IMR-90 (cell line): ENCODE measurements at regions not wholly inside any gene's neighbourhood (a gene's known extent, or its start where the extent isn't known, plus 50 kb on each side); places are given as distances from the start of the nearest gene placed in this dataset.

Source experiments
- ATAC-seq: fragments of 200-7000 bp; cut with Tn5 transposase; 2 replicates; pipeline ENCODE4 v1.9.1; 2020; ENCODE audit warnings: low read depth, mild to moderate bottlenecking, moderate library complexity
- BruUV-seq: library from RNA; stranded (reverse); fragments of 400-500 nt; replicated peaks from 2 replicates; lab custom pipeline; 2021; lab: Mats Ljungman, UMichigan
- CTCF ChIA-PET: fragments of 300-600 bp; formaldehyde crosslinking; extraction: SDS; loops from one replicate; lab custom pipeline; 2021; ENCODE audit warnings: antibody characterized with exemption; lab: Yijun Ruan, JAX
- POLR2A ChIA-PET: fragments of 300-600 bp; sonication (Branson Sonifier 250); formaldehyde crosslinking; loops from one replicate; lab custom pipeline; 2022; ENCODE audit warnings: antibody characterized with exemption; ENCODE audit not compliant: unreplicated experiment; lab: Charles Lee
- DNase-seq: peaks from one replicate; pipeline ENCODE4 v3.0.0; 2013
- H2AFZ ChIP-seq: replicated peaks from 2 replicates; pipeline ENCODE3; 2013; ENCODE audit warnings: low read length, mild to moderate bottlenecking; ENCODE audit not compliant: poor library complexity
- H2AK5ac ChIP-seq: 2 replicates; pipeline ENCODE4 v1.6.1; 2013; ENCODE audit warnings: low read depth, low read length, inconsistent platforms
- H2AK9ac ChIP-seq: replicated peaks from 2 replicates; pipeline ENCODE3; 2013; ENCODE audit warnings: mild to moderate bottlenecking, low read depth, low read length, moderate library complexity; ENCODE audit not compliant: poor library complexity
- H2BK120ac ChIP-seq: 2 replicates; pipeline ENCODE4 v1.6.1; 2013; ENCODE audit warnings: low read depth, low read length, inconsistent platforms
- H2BK15ac ChIP-seq: 3 replicates; pipeline ENCODE4 v1.6.1; 2013; ENCODE audit warnings: low read depth, low read length, inconsistent platforms
- H2BK20ac ChIP-seq: 2 replicates; pipeline ENCODE4 v1.6.1; 2013; ENCODE audit warnings: low read depth, mild to moderate bottlenecking, inconsistent platforms, low read length, moderate library complexity
- H2BK5ac ChIP-seq: 2 replicates; pipeline ENCODE4 v1.6.1; 2013; ENCODE audit warnings: mild to moderate bottlenecking, low read depth, low read length, inconsistent platforms; ENCODE audit not compliant: poor library complexity, severe bottlenecking
- H3K14ac ChIP-seq: replicated peaks from 2 replicates; pipeline ENCODE4 v1.6.1; 2013; ENCODE audit warnings: low read depth, low read length, inconsistent platforms
- H3K18ac ChIP-seq: 2 replicates; pipeline ENCODE4 v1.6.1; 2013; ENCODE audit warnings: low read depth, low read length, control low read depth
- H3K23ac ChIP-seq: 2 replicates; pipeline ENCODE4 v1.6.1; 2013; ENCODE audit warnings: low read depth, low read length, inconsistent platforms
- H3K27ac ChIP-seq: 2 replicates; pipeline ENCODE4 v1.5.1; 2013; ENCODE audit warnings: mild to moderate bottlenecking, control low read depth, low read length; ENCODE audit not compliant: insufficient read depth
- H3K27me3 ChIP-seq: 2 replicates; pipeline ENCODE4 v1.6.1; 2013; ENCODE audit warnings: low read length; ENCODE audit not compliant: control insufficient read depth, insufficient read depth
- H3K36me3 ChIP-seq: 2 replicates; pipeline ENCODE4 v1.6.1; 2013; ENCODE audit warnings: low read length, mixed read lengths; ENCODE audit not compliant: control insufficient read depth, insufficient read depth
- H3K4ac ChIP-seq: 2 replicates; pipeline ENCODE4 v1.6.1; 2013; ENCODE audit warnings: low read depth, low read length, inconsistent platforms
- H3K4me1 ChIP-seq: 2 replicates; pipeline ENCODE4 v1.6.1; 2013; ENCODE audit warnings: low read length, mixed read lengths; ENCODE audit not compliant: control insufficient read depth, insufficient read depth
- H3K4me2 ChIP-seq: 2 replicates; pipeline ENCODE4 v1.6.1; 2013; ENCODE audit warnings: low read depth, mild to moderate bottlenecking, control low read depth, low read length, moderate library complexity
- H3K4me3 ChIP-seq: 2 replicates; pipeline ENCODE4 v1.5.1; 2013; ENCODE audit warnings: low read depth, mild to moderate bottlenecking, control low read depth, low read length, moderate library complexity; ENCODE audit not compliant: insufficient read depth
- H3K56ac ChIP-seq: 2 replicates; pipeline ENCODE4 v1.6.1; 2013; ENCODE audit warnings: low read length, inconsistent platforms; ENCODE audit not compliant: insufficient read depth; ENCODE audit errors: extremely low read depth
- H3K79me1 ChIP-seq, 2 experiments: 2 replicates each; pipeline ENCODE4 v1.6.1; 2013; ENCODE audit warnings: low read length in 2 of 2, inconsistent platforms in 1 of 2, low read depth in 1 of 2
- H3K9ac ChIP-seq: 2 replicates; pipeline ENCODE4 v1.6.1; 2013; ENCODE audit warnings: low read depth, low read length, control low read depth
- H3K9me1 ChIP-seq: 2 replicates; pipeline ENCODE4 v1.6.1; 2013; ENCODE audit warnings: low read length, inconsistent platforms; ENCODE audit not compliant: insufficient read depth
- H3K9me3 ChIP-seq: 2 replicates; pipeline ENCODE4 v1.6.1; 2013; ENCODE audit warnings: low read length; ENCODE audit not compliant: control insufficient read depth, insufficient read depth
- H4K20me1 ChIP-seq: 2 replicates; pipeline ENCODE4 v1.6.1; 2013; ENCODE audit warnings: low read length, inconsistent platforms; ENCODE audit not compliant: insufficient read depth
- H4K5ac ChIP-seq: 2 replicates; pipeline ENCODE4 v1.6.1; 2013; ENCODE audit warnings: mild to moderate bottlenecking, low read depth, low read length, control low read depth
- H4K8ac ChIP-seq, 2 experiments: 2 replicates each; pipeline ENCODE4 v1.6.1; 2013; ENCODE audit warnings: low read depth in 2 of 2, low read length in 2 of 2, control low read depth in 1 of 2, inconsistent platforms in 1 of 2
- H4K91ac ChIP-seq: 2 replicates; pipeline ENCODE4 v1.6.1; 2013; ENCODE audit warnings: low read depth, low read length, inconsistent platforms; ENCODE audit not compliant: insufficient read depth
- BHLHE40 ChIP-seq: fragments of 150-350 bp; IDR thresholded peaks from 2 replicates; pipeline ENCODE4 v1.6.1; 2016; ENCODE audit warnings: mild to moderate bottlenecking, low read depth, low read length
- CEBPB ChIP-seq: IDR thresholded peaks from 2 replicates; pipeline ENCODE4 v1.6.1; 2012; ENCODE audit warnings: low read depth, low read length, improper control_type of control experiment
- CHD1 ChIP-seq: IDR thresholded peaks from 2 replicates; pipeline ENCODE4 v1.6.1; 2012; ENCODE audit warnings: low read depth, low read length, improper control_type of control experiment
- CTCF ChIP-seq: conservative IDR thresholded peaks from 2 replicates; pipeline ENCODE4 v1.5.1; 2012; ENCODE audit warnings: mild to moderate bottlenecking, low read depth, low read length, improper control_type of control experiment
- FOS ChIP-seq: fragments of 150-350 bp; IDR thresholded peaks from 2 replicates; pipeline ENCODE4 v1.6.1; 2016; ENCODE audit warnings: low read depth, low read length
- MAFK ChIP-seq: IDR thresholded peaks from 2 replicates; pipeline ENCODE4 v1.6.1; 2012; ENCODE audit warnings: low read depth, low read length, improper control_type of control experiment
- MAZ ChIP-seq: IDR thresholded peaks from 2 replicates; pipeline ENCODE4 v1.6.1; 2012; ENCODE audit warnings: low read depth, mild to moderate bottlenecking, low read length, improper control_type of control experiment, moderate library complexity, borderline replicate concordance
- NFE2L2 ChIP-seq: fragments of 150-350 bp; IDR thresholded peaks from 2 replicates; pipeline ENCODE4 v1.6.1; 2016; ENCODE audit warnings: low read depth, mild to moderate bottlenecking, low read length
- POLR2A ChIP-seq: IDR thresholded peaks from 2 replicates; pipeline ENCODE4 v1.6.1; 2012; ENCODE audit warnings: mild to moderate bottlenecking, low read depth, low read length
- RAD21 ChIP-seq: IDR thresholded peaks from 2 replicates; pipeline ENCODE4 v1.6.1; 2012; ENCODE audit warnings: low read length, improper control_type of control experiment
- RCOR1 ChIP-seq: IDR thresholded peaks from 2 replicates; pipeline ENCODE4 v1.6.1; 2012; ENCODE audit warnings: mild to moderate bottlenecking, low read length, improper control_type of control experiment; ENCODE audit not compliant: insufficient replicate concordance
- RFX5 ChIP-seq: IDR thresholded peaks from 2 replicates; pipeline ENCODE4 v1.8.0; 2012; ENCODE audit warnings: low read depth, mild to moderate bottlenecking, low read length, moderate library complexity
- WGBS, 2 experiments: methylation state at CpG; one replicate each; pipeline versions ENCODE4 v1.1.5 to v1.1.7; 2013; ENCODE audit warnings: missing lambda C conversion rate in 2 of 2; ENCODE audit not compliant: insufficient read length in 1 of 2; ENCODE audit errors: extremely low coverage in 2 of 2; 5-methylcytosine and 5-hydroxymethylcytosine counted together
- dilution Hi-C: fragments of 300-500 bp; cut with HindIII; formaldehyde crosslinking; loops from one replicate; pipeline ENCODE4 v1.14.3; 2018; ENCODE audit warnings: low sequenced_read_pairs; ENCODE audit not compliant: unreplicated experiment
- in situ Hi-C: fragments of 300-500 bp; cut with MboI; formaldehyde crosslinking; loops from 3 replicates; pipeline ENCODE4 v1.14.3; 2019; ENCODE audit warnings: low sequenced_read_pairs, inconsistent platforms, mixed read lengths
- intact Hi-C: fragments of 100-400 bp; cut with micrococcal nuclease; formaldehyde crosslinking; loops from 2 replicates; pipeline ENCODE4 v1.10.0; 2022
- TF ChIP-seq, protein P1 (sequence below): fragments of 150-350 bp; IDR thresholded peaks from 2 replicates; pipeline ENCODE4 v1.6.1; 2016; ENCODE audit warnings: low read depth, mild to moderate bottlenecking, low read length, moderate library complexity, borderline replicate concordance
- TF ChIP-seq, protein P2 (sequence below): fragments of 150-350 bp; IDR thresholded peaks from 2 replicates; pipeline ENCODE4 v1.6.1; 2017; ENCODE audit warnings: mild to moderate bottlenecking, antibody characterized with exemption, low read length, low read depth

- Histone ChIP-seq H3K18ac (no peak overlapping the region; the same call in 1 of the 2 replicates), H3K36me3 (no peaks in the 10 kb centered on the region), H3K9me1 (no peaks in the 10 kb centered on the region; the same call in 1 of the 2 replicates), H2AK9ac (no peak overlapping the region), H3K27ac (no peak overlapping the region), H2BK20ac (peak overlapping the region; percentile 27; the same call in 1 of the 2 replicates), H3K9me3 (no peaks in the 10 kb centered on the region), H3K79me1 (no peaks in the 10 kb centered on the region), H2BK5ac (no peak overlapping the region), H4K20me1 (no peaks in the 10 kb centered on the region), H2AFZ (no peak overlapping the region), H3K4me3 (no peak overlapping the region), H3K4me1 (peaks cover 16% of the 10 kb centered on the region), H2BK120ac (0 out of 2 replicates have a peak overlapping the region, but pooled peaks have one; percentile 35), H2AK5ac (no peak overlapping the region), H3K14ac (no peak overlapping the region), H3K56ac (no peak overlapping the region), H3K9ac (no peak overlapping the region), H2BK15ac (0 out of 3 replicates have a peak overlapping the region, but pooled peaks have one; percentile 33), H3K4ac (no peak overlapping the region), H3K23ac (no peak overlapping the region), H3K27me3 (no peaks in the 10 kb centered on the region), H4K5ac (no peak overlapping the region), H3K4me2 (no peak overlapping the region), H4K8ac (no peak overlapping the region), H4K91ac (no peak overlapping the region)
- WGBS, 2 experiments, result no CpG with 5 or more reads among the region's 1 CpG
- in situ Hi-C loops (no loop called here), intact Hi-C loops (no loop called here), dilution Hi-C loops (no loop called here)
- no TSS peak for BruUV-seq
- DNase-seq (no peak), ATAC-seq (no peak)
- ChIA-PET POLR2A (no interaction called here), CTCF (no interaction called here)
- TF ChIP-seq RFX5, result no peak
- no peak for TF ChIP-seq POLR2A
- TF ChIP-seq CTCF, result no peak
- TF ChIP-seq MAZ, result no peak
- no peak for TF ChIP-seq RAD21
- TF ChIP-seq CHD1, result no peak
- TF ChIP-seq FOS, result no peak
- TF ChIP-seq, protein P1, sequence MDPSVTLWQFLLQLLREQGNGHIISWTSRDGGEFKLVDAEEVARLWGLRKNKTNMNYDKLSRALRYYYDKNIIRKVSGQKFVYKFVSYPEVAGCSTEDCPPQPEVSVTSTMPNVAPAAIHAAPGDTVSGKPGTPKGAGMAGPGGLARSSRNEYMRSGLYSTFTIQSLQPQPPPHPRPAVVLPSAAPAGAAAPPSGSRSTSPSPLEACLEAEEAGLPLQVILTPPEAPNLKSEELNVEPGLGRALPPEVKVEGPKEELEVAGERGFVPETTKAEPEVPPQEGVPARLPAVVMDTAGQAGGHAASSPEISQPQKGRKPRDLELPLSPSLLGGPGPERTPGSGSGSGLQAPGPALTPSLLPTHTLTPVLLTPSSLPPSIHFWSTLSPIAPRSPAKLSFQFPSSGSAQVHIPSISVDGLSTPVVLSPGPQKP, result no peak
- TF ChIP-seq BHLHE40, result no peak
- no peak for TF ChIP-seq NFE2L2
- no peak for TF ChIP-seq RCOR1
- TF ChIP-seq, protein P2, sequence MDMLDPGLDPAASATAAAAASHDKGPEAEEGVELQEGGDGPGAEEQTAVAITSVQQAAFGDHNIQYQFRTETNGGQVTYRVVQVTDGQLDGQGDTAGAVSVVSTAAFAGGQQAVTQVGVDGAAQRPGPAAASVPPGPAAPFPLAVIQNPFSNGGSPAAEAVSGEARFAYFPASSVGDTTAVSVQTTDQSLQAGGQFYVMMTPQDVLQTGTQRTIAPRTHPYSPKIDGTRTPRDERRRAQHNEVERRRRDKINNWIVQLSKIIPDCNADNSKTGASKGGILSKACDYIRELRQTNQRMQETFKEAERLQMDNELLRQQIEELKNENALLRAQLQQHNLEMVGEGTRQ, result no peak
- no peak for TF ChIP-seq MAFK
- no peak for TF ChIP-seq CEBPB
Observed at GRCh38 chr5:110913221-110913620, 158.3 kb upstream of the TSLP start.
